Smooth muscle cell (in vitro differentiated cells): ENCODE measurements at regions not wholly inside any gene's neighbourhood (a gene's known extent, or its start where the extent isn't known, plus 50 kb on each side); places are given as distances from the start of the nearest gene placed in this dataset.

Source experiments
- DNase-seq: peaks from one replicate; lab custom pipeline; 2025; ENCODE audit not compliant: unreplicated experiment; lab: John Stamatoyannopoulos, UW
- H2AFZ ChIP-seq: fragments of 200-600 bp; sonication (generic); 2 replicates; pipeline ENCODE4 v1.6.0; 2016; ENCODE audit warnings: antibody characterized with exemption, low read depth, mild to moderate bottlenecking
- H3F3A ChIP-seq: fragments of 200-600 bp; sonication (generic); 2 replicates; pipeline ENCODE4 v1.6.0; 2017; ENCODE audit warnings: antibody characterized with exemption, low read depth
- H3K27ac ChIP-seq: fragments of 200-600 bp; sonication (generic); 2 replicates; pipeline ENCODE4 v1.5.1; 2016; ENCODE audit warnings: low read depth, mild to moderate bottlenecking
- H3K27me3 ChIP-seq: fragments of 200-600 bp; sonication (generic); 2 replicates; pipeline ENCODE4 v1.6.1; 2016; ENCODE audit warnings: low read depth, mild to moderate bottlenecking
- H3K36me3 ChIP-seq: fragments of 200-600 bp; sonication (generic); 2 replicates; pipeline ENCODE4 v1.5.1; 2016; ENCODE audit warnings: low read depth
- H3K4me1 ChIP-seq: fragments of 200-600 bp; sonication (generic); 2 replicates; pipeline ENCODE4 v1.5.1; 2016; ENCODE audit warnings: low read depth
- H3K4me2 ChIP-seq: fragments of 200-600 bp; sonication (generic); 2 replicates; pipeline ENCODE4 v1.6.0; 2016; ENCODE audit warnings: mild to moderate bottlenecking
- H3K4me3 ChIP-seq: fragments of 200-600 bp; sonication (generic); 2 replicates; pipeline ENCODE4 v1.5.1; 2016; ENCODE audit warnings: mild to moderate bottlenecking
- H3K79me2 ChIP-seq: fragments of 200-600 bp; sonication (generic); 2 replicates; pipeline ENCODE4 v1.6.0; 2016; ENCODE audit warnings: low read depth, mild to moderate bottlenecking
- H3K9ac ChIP-seq: fragments of 200-600 bp; sonication (generic); 2 replicates; pipeline ENCODE4 v1.6.0; 2016; ENCODE audit warnings: low read depth
- H3K9me3 ChIP-seq: fragments of 200-600 bp; sonication (generic); replicated peaks from 2 replicates; pipeline ENCODE4 v1.5.1; 2016; ENCODE audit warnings: low read depth
- H4K20me1 ChIP-seq: fragments of 200-600 bp; sonication (generic); 2 replicates; pipeline ENCODE4 v1.6.0; 2016; ENCODE audit warnings: low read depth
- WGBS: methylation state at CpG from one replicate; pipeline ENCODE4 v1.1.7; 2016; ENCODE audit warnings: low lambda C conversion rate; 5-methylcytosine and 5-hydroxymethylcytosine counted together
- TF ChIP-seq, protein P1 (sequence below): fragments of 200-600 bp; sonication (generic); IDR thresholded peaks from 2 replicates; pipeline ENCODE4 v1.5.1; 2017; ENCODE audit warnings: borderline replicate concordance, mild to moderate bottlenecking, antibody characterized with exemption; ENCODE audit not compliant: insufficient read depth, poor library complexity, severe bottlenecking

- Histone ChIP-seq H3K36me3 (no peaks in the 10 kb centered on the region), H3K27me3 (no peaks in the 10 kb centered on the region), H3K79me2 (no peaks in the 10 kb centered on the region), H3K4me2 (no peak overlapping the region), H3K27ac (no peak overlapping the region), H4K20me1 (no peaks in the 10 kb centered on the region), H2AFZ (no peak overlapping the region), H3K4me1 (peaks cover 9% of the 10 kb centered on the region), H3K9me3 (no peaks in the 10 kb centered on the region), H3K9ac (no peak overlapping the region), H3K4me3 (no peak overlapping the region), H3F3A (no peaks in the 10 kb centered on the region)
- TF ChIP-seq, protein P1, sequence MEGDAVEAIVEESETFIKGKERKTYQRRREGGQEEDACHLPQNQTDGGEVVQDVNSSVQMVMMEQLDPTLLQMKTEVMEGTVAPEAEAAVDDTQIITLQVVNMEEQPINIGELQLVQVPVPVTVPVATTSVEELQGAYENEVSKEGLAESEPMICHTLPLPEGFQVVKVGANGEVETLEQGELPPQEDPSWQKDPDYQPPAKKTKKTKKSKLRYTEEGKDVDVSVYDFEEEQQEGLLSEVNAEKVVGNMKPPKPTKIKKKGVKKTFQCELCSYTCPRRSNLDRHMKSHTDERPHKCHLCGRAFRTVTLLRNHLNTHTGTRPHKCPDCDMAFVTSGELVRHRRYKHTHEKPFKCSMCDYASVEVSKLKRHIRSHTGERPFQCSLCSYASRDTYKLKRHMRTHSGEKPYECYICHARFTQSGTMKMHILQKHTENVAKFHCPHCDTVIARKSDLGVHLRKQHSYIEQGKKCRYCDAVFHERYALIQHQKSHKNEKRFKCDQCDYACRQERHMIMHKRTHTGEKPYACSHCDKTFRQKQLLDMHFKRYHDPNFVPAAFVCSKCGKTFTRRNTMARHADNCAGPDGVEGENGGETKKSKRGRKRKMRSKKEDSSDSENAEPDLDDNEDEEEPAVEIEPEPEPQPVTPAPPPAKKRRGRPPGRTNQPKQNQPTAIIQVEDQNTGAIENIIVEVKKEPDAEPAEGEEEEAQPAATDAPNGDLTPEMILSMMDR, result no peak
- 95% methylated on average over 15 of the region's 15 CpGs for WGBS
- no peak for DNase-seq
Measured at GRCh38 chr2:10209406-10209935, 86.9 kb downstream of the RRM2 start.

DNA sequence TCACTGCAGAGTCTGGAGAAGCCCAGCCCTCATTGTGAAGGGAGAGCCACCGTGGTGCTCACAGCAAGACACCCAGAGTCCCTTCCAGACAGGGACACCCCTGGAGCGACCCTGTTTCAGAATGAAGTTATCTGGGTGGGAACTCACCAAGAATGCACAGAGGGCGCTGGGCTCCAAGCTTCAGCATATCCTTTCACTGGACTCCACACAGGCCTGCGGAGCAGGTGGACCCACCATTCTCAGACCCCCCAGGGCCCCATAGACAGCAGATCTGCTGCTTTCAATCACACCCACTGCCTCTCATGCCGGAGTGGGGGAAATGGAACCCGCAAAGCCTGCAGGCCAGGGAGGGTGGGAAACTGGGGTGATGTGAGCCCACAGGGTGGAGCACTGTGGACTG lies 87.8 kb downstream of the RRM2 start:
- H3K4me3 ChIP-seq, result no peak overlapping the region
- no peaks in the 10 kb centered on the region for H3K79me2 ChIP-seq
- H3K4me1 ChIP-seq, result peaks cover under 1% of the 10 kb centered on the region
- no peaks in the 10 kb centered on the region for H4K20me1 ChIP-seq
- no peak for DNase-seq
- H3K27ac ChIP-seq, result no peak overlapping the region
- H3F3A ChIP-seq, result no peaks in the 10 kb centered on the region
- TF ChIP-seq, protein P1, result no peak
- no peak overlapping the region for H3K9ac ChIP-seq
- no peaks in the 10 kb centered on the region for H3K27me3 ChIP-seq
- WGBS, result 99% methylated on average over 6 of the region's 6 CpGs
- no peak overlapping the region for H3K4me2 ChIP-seq
- H3K9me3 ChIP-seq, result no peaks in the 10 kb centered on the region
- H3K36me3 ChIP-seq, result no peaks in the 10 kb centered on the region
- H2AFZ ChIP-seq, result no peak overlapping the region

GRCh38 chr2:10211844-10212422 lies 89.4 kb downstream of the RRM2 start:
- H3K36me3 ChIP-seq, result no peaks in the 10 kb centered on the region
- WGBS, result 90% methylated on average over 6 of the region's 6 CpGs
- no peaks in the 10 kb centered on the region for H3K4me1 ChIP-seq
- H3K27ac ChIP-seq, result no peak overlapping the region
- H3K4me2 ChIP-seq, result no peak overlapping the region
- H3K27me3 ChIP-seq, result no peaks in the 10 kb centered on the region
- TF ChIP-seq, protein P1, result no peak
- no peak overlapping the region for H3K4me3 ChIP-seq
- no peaks in the 10 kb centered on the region for H4K20me1 ChIP-seq
- no peak for DNase-seq
- H3K79me2 ChIP-seq, result no peaks in the 10 kb centered on the region
- no peaks in the 10 kb centered on the region for H3K9me3 ChIP-seq
- no peaks in the 10 kb centered on the region for H3F3A ChIP-seq
- no peak overlapping the region for H2AFZ ChIP-seq
- H3K9ac ChIP-seq, result no peak overlapping the region

DNA sequence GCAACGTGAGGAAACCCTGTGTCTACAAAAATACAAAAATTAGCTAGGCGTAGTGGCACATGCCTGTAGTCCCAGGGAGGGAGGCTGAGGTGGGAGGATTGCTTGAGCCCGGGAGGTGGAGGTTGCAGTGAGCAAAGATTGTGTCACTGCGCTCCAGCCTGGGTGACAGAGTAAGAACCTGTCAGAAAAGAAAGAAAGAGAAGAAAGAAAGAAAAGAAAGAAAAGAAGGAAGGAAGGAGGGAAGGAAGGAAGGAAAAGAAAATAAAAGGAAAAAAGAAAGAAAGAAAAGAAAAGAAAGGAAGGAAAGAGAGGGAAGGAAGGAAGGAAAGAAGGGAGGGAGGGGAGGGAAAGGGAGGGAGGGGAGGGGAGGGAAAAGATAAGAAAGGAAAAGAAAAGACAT lies 89.9 kb upstream of the HPCAL1 start:
- H3K4me2 ChIP-seq, result no peak overlapping the region
- WGBS, result 93% methylated on average over 4 of the region's 4 CpGs

More for the DNA sequence above, 89.9 kb upstream of the HPCAL1 start:
- Histone ChIP-seq H4K20me1 (no peaks in the 10 kb centered on the region), H3K9ac (no peak overlapping the region), H2AFZ (no peak overlapping the region), H3K36me3 (no peaks in the 10 kb centered on the region), H3K27ac (no peak overlapping the region), H3K4me3 (no peak overlapping the region), H3K79me2 (no peaks in the 10 kb centered on the region), H3F3A (no peaks in the 10 kb centered on the region), H3K4me1 (no peaks in the 10 kb centered on the region), H3K27me3 (no peaks in the 10 kb centered on the region), H3K9me3 (no peaks in the 10 kb centered on the region)
- no peak for DNase-seq
- TF ChIP-seq, protein P1, result no peak
